Karpas-422 (cell line): ENCODE measurements at regions not wholly inside any gene's neighbourhood (a gene's known extent, or its start where the extent isn't known, plus 50 kb on each side); places are given as distances from the start of the nearest gene placed in this dataset.
"Not testable (repeated sequence)": the region's sequence is repeated elsewhere in the genome, so short reads cannot be mapped to it uniquely, and the experiment has no call there.

Experiments used
- DNase-seq: peaks from one replicate; pipeline ENCODE4 v3.0.0-alpha.2; 2015
- H2AFZ ChIP-seq: fragments of 200-600 bp; sonication (generic); 2 replicates; pipeline ENCODE4 v1.6.1; 2014; ENCODE audit warnings: antibody characterized with exemption, low read length, mixed read lengths
- H3K27ac ChIP-seq: fragments of 200-600 bp; sonication (generic); 2 replicates; pipeline ENCODE4 v1.5.1; 2014; ENCODE audit warnings: mild to moderate bottlenecking, low read length, moderate library complexity
- H3K27me3 ChIP-seq: fragments of 200-600 bp; sonication (generic); 2 replicates; pipeline ENCODE4 v1.6.1; 2014; ENCODE audit warnings: low read length, mixed read lengths
- H3K36me3 ChIP-seq: fragments of 200-600 bp; sonication (generic); 2 replicates; pipeline ENCODE4 v1.6.1; 2014; ENCODE audit warnings: low read length, mixed read lengths; ENCODE audit not compliant: insufficient read depth
- H3K4me1 ChIP-seq: fragments of 200-600 bp; sonication (generic); 2 replicates; pipeline ENCODE4 v1.6.1; 2014; ENCODE audit warnings: mild to moderate bottlenecking, low read length, mixed read lengths
- H3K4me2 ChIP-seq: fragments of 200-600 bp; sonication (generic); 2 replicates; pipeline ENCODE4 v1.6.1; 2014; ENCODE audit warnings: low read length, low read depth, mild to moderate bottlenecking; ENCODE audit not compliant: poor library complexity, severe bottlenecking
- H3K4me3 ChIP-seq: fragments of 200-600 bp; sonication (generic); 2 replicates; pipeline ENCODE4 v1.5.1; 2014; ENCODE audit warnings: mild to moderate bottlenecking, antibody characterized with exemption, low read length, mixed read lengths
- H3K79me2 ChIP-seq: fragments of 200-600 bp; sonication (generic); 2 replicates; pipeline ENCODE4 v1.6.1; 2014; ENCODE audit warnings: mild to moderate bottlenecking, low read length, mixed read lengths
- H3K9ac ChIP-seq: fragments of 200-600 bp; sonication (generic); 2 replicates; pipeline ENCODE4 v1.6.0; 2014; ENCODE audit warnings: low read length
- H3K9me2 ChIP-seq: fragments of 200-600 bp; sonication (generic), shearing (Covaris generic); replicated peaks from 2 replicates; pipeline ENCODE4 v1.6.0; 2014; ENCODE audit warnings: mild to moderate bottlenecking, low read length, moderate library complexity; ENCODE audit not compliant: insufficient read depth
- H3K9me3 ChIP-seq: fragments of 300-700, 200-600 bp; sonication (generic); 2 replicates; pipeline ENCODE4 v1.6.1; 2014; ENCODE audit warnings: low read length, mixed read lengths
- H4K20me1 ChIP-seq: fragments of 200-600 bp; sonication (generic); 2 replicates; pipeline ENCODE4 v1.6.1; 2014; ENCODE audit warnings: mild to moderate bottlenecking, antibody characterized with exemption, low read length, low read depth; ENCODE audit not compliant: insufficient read depth

- Histone ChIP-seq H3K4me1 (no peaks in the 10 kb centered on the region), H3K9ac (no peak overlapping the region), H3K4me3 (no peak overlapping the region), H4K20me1 (no peaks in the 10 kb centered on the region), H3K27me3 (no peaks in the 10 kb centered on the region), H3K79me2 (no peaks in the 10 kb centered on the region), H3K4me2 (no peak overlapping the region), H3K9me2 (no peaks in the 10 kb centered on the region), H3K36me3 (no peaks in the 10 kb centered on the region), H2AFZ (no peak overlapping the region), H3K27ac (no peak overlapping the region), H3K9me3 (no peaks in the 10 kb centered on the region)
- no peak for DNase-seq
Observed at GRCh38 chr4:77347351-77347966, 190.5 kb downstream of the CCNG2 start.

- H3K4me3 ChIP-seq, result no peak overlapping the region
- H2AFZ ChIP-seq, result no peak overlapping the region
- DNase-seq, result no peak
- H3K4me1 ChIP-seq, result no peaks in the 10 kb centered on the region
- no peaks in the 10 kb centered on the region for H3K36me3 ChIP-seq
- no peaks in the 10 kb centered on the region for H3K9me3 ChIP-seq
- no peaks in the 10 kb centered on the region for H3K79me2 ChIP-seq
- H3K27me3 ChIP-seq, result no peaks in the 10 kb centered on the region
- no peaks in the 10 kb centered on the region for H4K20me1 ChIP-seq
- no peaks in the 10 kb centered on the region for H3K9me2 ChIP-seq
- no peak overlapping the region for H3K9ac ChIP-seq
- H3K4me2 ChIP-seq, result no peak overlapping the region
- no peak overlapping the region for H3K27ac ChIP-seq
Observed at GRCh38 chr4:77348815-77349214, 191.8 kb downstream of the CCNG2 start.

DNA sequence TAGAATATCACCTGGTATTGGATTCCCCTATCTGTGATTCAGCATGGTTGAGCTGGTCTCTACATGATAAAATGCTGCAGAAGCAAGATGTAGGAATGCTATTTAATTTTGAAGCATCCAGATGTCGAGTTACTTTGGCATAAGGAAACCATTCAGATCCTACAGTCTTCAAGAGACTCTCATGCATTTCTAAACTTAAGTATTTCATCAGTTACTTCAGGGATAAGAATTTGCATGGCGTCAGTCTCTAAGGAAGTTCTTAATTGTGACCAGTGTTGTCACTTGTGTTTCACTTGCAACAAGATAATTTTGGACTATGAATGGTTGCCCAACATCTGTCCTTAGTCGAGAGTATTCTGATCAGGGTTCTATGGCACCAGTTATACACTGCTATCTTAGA lies 192.4 kb downstream of the CCNG2 start:
- H3K9ac ChIP-seq, result no peak overlapping the region
- no peaks in the 10 kb centered on the region for H3K79me2 ChIP-seq
- no peak overlapping the region for H3K4me2 ChIP-seq
- DNase-seq, result no peak
- H3K4me1 ChIP-seq, result no peaks in the 10 kb centered on the region
- H3K9me2 ChIP-seq, result no peaks in the 10 kb centered on the region
- H3K36me3 ChIP-seq, result no peaks in the 10 kb centered on the region
- H4K20me1 ChIP-seq, result no peaks in the 10 kb centered on the region
- no peak overlapping the region for H2AFZ ChIP-seq
- no peaks in the 10 kb centered on the region for H3K9me3 ChIP-seq
- no peaks in the 10 kb centered on the region for H3K27me3 ChIP-seq
- no peak overlapping the region for H3K4me3 ChIP-seq
- no peak overlapping the region for H3K27ac ChIP-seq

- Histone ChIP-seq H3K27me3 (no peaks in the 10 kb centered on the region), H3K9ac (no peak overlapping the region), H3K9me2 (no peaks in the 10 kb centered on the region), H3K4me3 (no peak overlapping the region), H4K20me1 (no peaks in the 10 kb centered on the region), H3K36me3 (no peaks in the 10 kb centered on the region), H3K79me2 (no peaks in the 10 kb centered on the region), H3K4me2 (no peak overlapping the region), H3K4me1 (no peaks in the 10 kb centered on the region), H3K27ac (no peak overlapping the region), H2AFZ (no peak overlapping the region), H3K9me3 (no peaks in the 10 kb centered on the region)
- no peak for DNase-seq
Observed at GRCh38 chr4:77349796-77350195, 192.8 kb downstream of the CCNG2 start.

DNA sequence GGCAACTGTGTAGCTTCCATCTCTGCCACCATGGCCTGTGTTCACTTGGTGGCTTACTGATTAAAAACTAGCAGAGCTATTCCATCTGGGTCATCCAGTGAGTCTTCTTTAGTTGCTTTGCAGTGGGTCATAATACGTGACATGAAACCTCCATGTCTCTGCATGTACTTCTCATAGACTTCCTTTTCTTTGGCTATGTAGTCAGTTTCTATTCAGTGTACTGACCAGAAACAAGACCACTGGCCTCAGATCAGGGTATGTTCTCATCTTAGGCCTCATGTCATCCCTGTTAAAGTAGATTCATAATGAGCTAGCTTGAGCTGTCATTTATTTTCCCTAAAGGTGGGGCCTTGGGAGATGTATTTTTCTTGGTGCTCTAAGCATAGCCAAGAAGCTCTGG lies 195.2 kb downstream of the CCNG2 start:
- Histone ChIP-seq H3K4me1 (no peaks in the 10 kb centered on the region), H3K79me2 (no peaks in the 10 kb centered on the region), H3K9ac (no peak overlapping the region), H3K27ac (no peak overlapping the region), H3K4me2 (no peak overlapping the region), H2AFZ (no peak overlapping the region), H3K9me3 (no peaks in the 10 kb centered on the region), H3K4me3 (no peak overlapping the region), H3K27me3 (no peaks in the 10 kb centered on the region), H3K9me2 (no peaks in the 10 kb centered on the region), H4K20me1 (no peaks in the 10 kb centered on the region), H3K36me3 (no peaks in the 10 kb centered on the region)
- no peak for DNase-seq

- not testable (repeated sequence) for DNase-seq, H3K4me3 ChIP-seq, H3K4me1 ChIP-seq, H2AFZ ChIP-seq, H3K27ac ChIP-seq, H3K9me2 ChIP-seq, H3K79me2 ChIP-seq, H3K9ac ChIP-seq, H4K20me1 ChIP-seq, H3K27me3 ChIP-seq, H3K36me3 ChIP-seq, H3K9me3 ChIP-seq, H3K4me2 ChIP-seq
Observed at GRCh38 chr4:77353724-77354315, 196.8 kb downstream of the CCNG2 start.

DNA sequence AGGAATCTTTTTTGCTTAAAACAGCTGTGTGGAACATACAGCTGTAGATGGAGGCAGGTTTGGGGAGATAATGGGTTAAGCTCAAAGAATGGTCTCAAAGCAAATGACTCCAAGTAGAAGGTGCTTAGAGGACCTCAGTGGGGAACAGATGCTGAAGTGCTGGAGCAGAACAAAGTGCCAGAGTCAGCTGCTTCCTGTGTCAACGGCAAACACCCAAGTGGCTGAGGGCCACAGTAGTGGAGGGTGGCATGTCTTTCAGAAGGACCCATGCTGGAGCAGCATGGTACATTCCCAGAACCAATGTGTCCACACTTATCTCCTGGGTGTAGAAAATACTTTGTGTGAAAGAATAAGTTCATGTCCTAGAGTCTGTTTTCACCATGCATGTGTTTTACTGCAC lies 197.5 kb downstream of the CCNG2 start:
- H4K20me1 ChIP-seq, result no peaks in the 10 kb centered on the region
- no peaks in the 10 kb centered on the region for H3K27me3 ChIP-seq
- no peak overlapping the region for H3K27ac ChIP-seq
- H3K9ac ChIP-seq, result no peak overlapping the region
- no peaks in the 10 kb centered on the region for H3K79me2 ChIP-seq
- DNase-seq, result no peak
- no peaks in the 10 kb centered on the region for H3K9me3 ChIP-seq
- H3K4me1 ChIP-seq, result no peaks in the 10 kb centered on the region
- no peaks in the 10 kb centered on the region for H3K36me3 ChIP-seq
- no peak overlapping the region for H3K4me3 ChIP-seq
- no peaks in the 10 kb centered on the region for H3K9me2 ChIP-seq
- H2AFZ ChIP-seq, result no peak overlapping the region
- H3K4me2 ChIP-seq, result no peak overlapping the region

DNA sequence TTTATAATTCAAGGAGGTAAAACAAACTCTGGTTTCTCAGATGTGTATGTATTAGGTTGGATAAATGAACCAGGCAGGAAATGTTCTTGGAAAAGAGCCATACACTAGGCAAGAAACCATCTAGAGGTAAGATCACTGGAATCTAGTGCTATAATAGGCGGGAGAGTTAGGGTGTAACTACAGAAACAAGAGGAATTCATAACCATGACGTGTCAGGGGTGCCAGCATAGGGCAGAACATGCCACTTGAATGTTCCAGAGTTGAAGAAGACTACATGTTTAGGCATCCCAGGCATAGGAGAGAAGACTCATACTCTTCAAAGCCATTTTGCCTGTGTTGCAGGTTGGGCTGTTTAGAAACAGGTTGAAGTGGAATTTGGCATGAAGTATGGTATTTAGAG lies 198.7 kb downstream of the CCNG2 start:
- Histone ChIP-seq H3K4me1 (peaks cover 6% of the 10 kb centered on the region), H3K9ac (no peak overlapping the region), H3K9me3 (no peaks in the 10 kb centered on the region), H3K4me3 (no peak overlapping the region), H3K27me3 (no peaks in the 10 kb centered on the region), H3K79me2 (no peaks in the 10 kb centered on the region), H2AFZ (no peak overlapping the region), H3K4me2 (no peak overlapping the region), H4K20me1 (no peaks in the 10 kb centered on the region), H3K36me3 (no peaks in the 10 kb centered on the region), H3K27ac (no peak overlapping the region), H3K9me2 (no peaks in the 10 kb centered on the region)
- no peak for DNase-seq
